Nephron (organoid): ENCODE measurements at regions not wholly inside any gene's neighbourhood (a gene's known extent, or its start where the extent isn't known, plus 50 kb on each side); places are given as distances from the start of the nearest gene placed in this dataset.

Source experiments
- H3K27ac Mint-ChIP-seq, 3 experiments: 2 replicates each; pipeline ENCODE4 v1.8.0; 2020; ENCODE audit warnings: mixed read lengths in 3 of 3, mild to moderate bottlenecking in 2 of 3, moderate library complexity in 1 of 3
- H3K27me3 Mint-ChIP-seq: 2 replicates; pipeline ENCODE4 v1.8.0; 2021; ENCODE audit warnings: low read depth, mild to moderate bottlenecking, moderate library complexity, mixed read lengths
- H3K36me3 Mint-ChIP-seq: 2 replicates; pipeline ENCODE4 v1.8.0; 2020; ENCODE audit warnings: low read depth, mixed read lengths
- H3K4me1 Mint-ChIP-seq: 2 replicates; pipeline ENCODE4 v1.8.0; 2020; ENCODE audit warnings: mixed read lengths
- H3K4me3 Mint-ChIP-seq, 3 experiments: 2 replicates each; pipeline ENCODE4 v1.8.0; 2020; ENCODE audit warnings: mild to moderate bottlenecking in 3 of 3, mixed read lengths in 3 of 3, moderate library complexity in 2 of 3
- H3K9me3 Mint-ChIP-seq: 2 replicates; pipeline ENCODE4 v1.8.0; 2020; ENCODE audit warnings: mixed read lengths
- CTCF ChIP-seq, 3 experiments: fragments of 200-600 bp; sonication (generic); IDR thresholded peaks; one replicate each; pipeline ENCODE4 v1.5.0; 2021; ENCODE audit warnings: antibody characterized with exemption in 3 of 3; ENCODE audit not compliant: unreplicated experiment in 3 of 3

GRCh38 chr12:113647048-113647447 lies 175.4 kb upstream of the LHX5 start:
- no peak for TF ChIP-seq CTCF (IDR thresholded peaks at IDR 0.05; ENCODE audit: unreplicated experiment in 3 of 3)
- Mint-ChIP-seq H3K27me3 (peaks cover 68% of the 10 kb centered on the region), H3K36me3 (no peaks in the 10 kb centered on the region), H3K4me1 (no peaks in the 10 kb centered on the region), H3K27ac (no peak overlapping the region), H3K4me3 (no peak overlapping the region), H3K9me3 (no peaks in the 10 kb centered on the region)

- Mint-ChIP-seq H3K27ac (no peak overlapping the region), H3K4me3 (no peak overlapping the region), H3K4me1 (no peaks in the 10 kb centered on the region), H3K27me3 (peaks cover 79% of the 10 kb centered on the region), H3K9me3 (no peaks in the 10 kb centered on the region), H3K36me3 (no peaks in the 10 kb centered on the region)
- TF ChIP-seq CTCF (IDR thresholded peaks at IDR 0.05; ENCODE audit: unreplicated experiment in 3 of 3): no peak
These were observed 173.9 kb upstream of the LHX5 start for GRCh38 chr12:113645603-113646002.

- Mint-ChIP-seq H3K36me3 (no peaks in the 10 kb centered on the region), H3K9me3 (no peaks in the 10 kb centered on the region), H3K4me3 (no peak overlapping the region), H3K4me1 (no peaks in the 10 kb centered on the region), H3K27ac (no peak overlapping the region), H3K27me3 (peaks cover 81% of the 10 kb centered on the region)
- no peak for TF ChIP-seq CTCF (IDR thresholded peaks at IDR 0.05; ENCODE audit: unreplicated experiment in 3 of 3)
These were observed 173.5 kb upstream of the LHX5 start for GRCh38 chr12:113645183-113645582.

GRCh38 chr12:113643177-113643974 lies 171.7 kb upstream of the LHX5 start:
- Mint-ChIP-seq H3K27ac (no peak overlapping the region), H3K4me1 (peaks cover 10% of the 10 kb centered on the region), H3K4me3 (no peak overlapping the region), H3K9me3 (no peaks in the 10 kb centered on the region), H3K27me3 (peaks cover 88% of the 10 kb centered on the region), H3K36me3 (no peaks in the 10 kb centered on the region)
- TF ChIP-seq CTCF (IDR thresholded peaks at IDR 0.05; ENCODE audit: unreplicated experiment in 3 of 3): no peak

- H3K36me3 Mint-ChIP-seq: no peaks in the 10 kb centered on the region
- TF ChIP-seq CTCF (IDR thresholded peaks at IDR 0.05; ENCODE audit: unreplicated experiment in 3 of 3): no peak
- no peak overlapping the region for H3K4me3 Mint-ChIP-seq
- peaks cover 84% of the 10 kb centered on the region for H3K27me3 Mint-ChIP-seq
- H3K9me3 Mint-ChIP-seq: no peaks in the 10 kb centered on the region
- H3K4me1 Mint-ChIP-seq: peaks cover 11% of the 10 kb centered on the region
- no peak overlapping the region for H3K27ac Mint-ChIP-seq
These were observed 171.0 kb upstream of the LHX5 start for GRCh38 chr12:113642672-113643071.

- Mint-ChIP-seq H3K27ac (no peak overlapping the region), H3K9me3 (no peaks in the 10 kb centered on the region), H3K36me3 (no peaks in the 10 kb centered on the region), H3K4me3 (no peak overlapping the region), H3K4me1 (peaks cover 11% of the 10 kb centered on the region), H3K27me3 (peaks cover 87% of the 10 kb centered on the region)
- TF ChIP-seq CTCF (IDR thresholded peaks at IDR 0.05; ENCODE audit: unreplicated experiment in 3 of 3): no peak
These were observed 170.5 kb upstream of the LHX5 start for GRCh38 chr12:113642216-113642615.
